ENCODE measurements at regions not wholly inside any gene's neighbourhood (a gene's known extent, or its start where the extent isn't known, plus 50 kb on each side); places are given as distances from the start of the nearest gene placed in this dataset.

DNA sequence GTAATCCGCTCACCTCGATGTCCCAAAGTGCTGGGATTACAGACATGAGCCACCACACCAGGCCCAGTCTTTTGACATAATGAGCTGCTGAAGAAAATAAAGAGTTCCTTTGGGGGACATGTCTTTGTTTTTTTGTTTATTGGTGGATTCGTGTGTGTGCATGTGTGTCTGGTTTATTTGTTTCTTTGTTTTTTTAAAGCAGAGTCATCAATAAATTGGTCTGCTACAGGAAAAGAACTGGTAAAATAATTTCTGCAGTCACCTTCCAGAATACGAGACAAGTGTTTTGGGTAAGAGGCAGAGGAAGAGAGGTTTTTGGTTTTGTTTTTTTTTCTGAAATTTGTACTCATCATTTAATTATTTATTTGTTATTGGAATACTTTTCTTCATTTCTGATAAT lies 51.5 kb upstream of the PPP3CA start:
- ATAC-seq (no peak), DNase-seq (ENCODE audit: low read depth, low spot score) (no peak)
- intact Hi-C loops (cut with micrococcal nuclease; ENCODE audit: unreplicated experiment) (no loop called here), in situ Hi-C loops (cut with HindIII; ENCODE audit: low pct_unique_long_range_greater_than_20kb, low sequenced_read_pairs) (no loop called here)
- H3K9me3 ChIP-seq (ENCODE audit: control insufficient read depth, insufficient read depth, low read depth, low read length): no peaks in the 10 kb centered on the region
- no peaks in the 10 kb centered on the region for H3K27me3 ChIP-seq (ENCODE audit: control insufficient read depth, insufficient read depth, low read length)
- no peaks in the 10 kb centered on the region for H3K4me1 ChIP-seq (ENCODE audit: control insufficient read depth, insufficient read depth, low read length)
- no TSS peak for BruUV-seq (replicated peaks)
- no peak overlapping the region for H3K27ac ChIP-seq (ENCODE audit: low read length)
- TF ChIP-seq SIN3A (IDR thresholded peaks at IDR 0.05; ENCODE audit: borderline replicate concordance, insufficient read depth, low read depth, low read length) (no peak), POLR2AphosphoS5 (IDR thresholded peaks at IDR 0.05; ENCODE audit: low read depth, low read length) (no peak), CTCF (IDR thresholded peaks at IDR 0.05) (no peak), REST (IDR thresholded peaks at IDR 0.05; ENCODE audit: insufficient read depth in 1 of 2, low read depth in 2 of 2, low read length in 1 of 2) (no peak), TCF7L2 (IDR thresholded peaks at IDR 0.05; ENCODE audit: low read depth, low read length) (no peak)
- H3K4me3 ChIP-seq (ENCODE audit: low read depth in 2 of 2, low read length in 2 of 2): no peak overlapping the region
- no peaks in the 10 kb centered on the region for H3K36me3 ChIP-seq (ENCODE audit: control insufficient read depth, insufficient read depth, low read length)
- ChIA-PET CTCF (no interaction called here), POLR2A (no interaction called here)
